ENCODE measurements at regions not wholly inside any gene's neighbourhood (a gene's known extent, or its start where the extent isn't known, plus 50 kb on each side); places are given as distances from the start of the nearest gene placed in this dataset.

DNA sequence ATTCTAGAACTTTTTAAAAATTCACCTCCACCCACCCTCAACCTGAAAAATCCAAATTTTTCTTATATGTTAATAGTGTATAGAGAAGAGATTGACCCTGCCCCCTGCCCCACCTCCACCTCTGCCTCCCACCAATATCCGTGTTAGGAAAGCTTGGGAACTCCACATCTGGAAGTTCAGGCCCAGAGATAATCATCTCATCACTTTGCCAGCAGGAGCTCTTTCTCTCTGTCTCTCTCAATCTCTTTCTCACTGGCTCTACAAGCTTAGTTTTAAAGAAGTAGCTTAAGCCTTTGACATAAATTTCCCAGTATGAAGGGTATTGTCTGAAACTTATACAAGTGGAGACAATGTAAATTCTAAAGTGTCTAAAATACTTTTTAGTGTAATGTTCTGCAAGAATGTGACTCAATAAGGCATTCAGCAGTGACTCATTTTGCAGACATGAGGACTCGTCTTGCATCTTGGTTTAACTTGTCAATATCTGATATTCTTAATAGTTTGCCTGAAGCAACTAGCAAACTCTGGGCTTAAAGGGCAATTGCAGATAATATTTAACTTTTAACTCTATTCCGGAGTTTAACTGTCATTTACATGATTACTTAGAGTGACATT is 299.8 kb upstream of the EPHA3 start:
- TF ChIP-seq, protein P1, sequence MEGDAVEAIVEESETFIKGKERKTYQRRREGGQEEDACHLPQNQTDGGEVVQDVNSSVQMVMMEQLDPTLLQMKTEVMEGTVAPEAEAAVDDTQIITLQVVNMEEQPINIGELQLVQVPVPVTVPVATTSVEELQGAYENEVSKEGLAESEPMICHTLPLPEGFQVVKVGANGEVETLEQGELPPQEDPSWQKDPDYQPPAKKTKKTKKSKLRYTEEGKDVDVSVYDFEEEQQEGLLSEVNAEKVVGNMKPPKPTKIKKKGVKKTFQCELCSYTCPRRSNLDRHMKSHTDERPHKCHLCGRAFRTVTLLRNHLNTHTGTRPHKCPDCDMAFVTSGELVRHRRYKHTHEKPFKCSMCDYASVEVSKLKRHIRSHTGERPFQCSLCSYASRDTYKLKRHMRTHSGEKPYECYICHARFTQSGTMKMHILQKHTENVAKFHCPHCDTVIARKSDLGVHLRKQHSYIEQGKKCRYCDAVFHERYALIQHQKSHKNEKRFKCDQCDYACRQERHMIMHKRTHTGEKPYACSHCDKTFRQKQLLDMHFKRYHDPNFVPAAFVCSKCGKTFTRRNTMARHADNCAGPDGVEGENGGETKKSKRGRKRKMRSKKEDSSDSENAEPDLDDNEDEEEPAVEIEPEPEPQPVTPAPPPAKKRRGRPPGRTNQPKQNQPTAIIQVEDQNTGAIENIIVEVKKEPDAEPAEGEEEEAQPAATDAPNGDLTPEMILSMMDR (conservative IDR thresholded peaks at IDR 0.05), result no peak
- TF ChIP-seq ZFX (IDR thresholded peaks at IDR 0.05), result no peak
- no peak overlapping the region for H3K27ac ChIP-seq

DNA sequence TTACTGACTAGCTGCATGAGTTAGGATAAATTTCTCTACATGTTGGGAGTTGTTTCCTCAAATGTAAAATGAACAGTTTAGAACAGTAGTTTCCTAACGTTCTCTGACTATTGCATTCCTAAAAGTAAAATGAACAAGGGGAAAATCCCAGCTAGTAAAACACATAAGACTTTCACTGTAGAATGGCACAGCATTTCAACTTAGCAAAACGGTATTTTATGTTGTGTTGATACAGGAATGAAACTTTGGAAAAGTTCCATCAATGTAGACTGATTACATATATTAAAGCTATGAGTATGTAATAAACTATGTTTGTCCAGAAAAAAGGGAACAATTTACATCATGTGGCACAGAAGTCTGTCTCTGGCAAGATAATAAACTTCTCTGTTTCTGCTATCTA is 297.4 kb upstream of the EPHA3 start:
- TF ChIP-seq, protein P1 (conservative IDR thresholded peaks at IDR 0.05), result no peak
- no peak for TF ChIP-seq ZFX (IDR thresholded peaks at IDR 0.05)
- no peak overlapping the region for H3K27ac ChIP-seq

DNA sequence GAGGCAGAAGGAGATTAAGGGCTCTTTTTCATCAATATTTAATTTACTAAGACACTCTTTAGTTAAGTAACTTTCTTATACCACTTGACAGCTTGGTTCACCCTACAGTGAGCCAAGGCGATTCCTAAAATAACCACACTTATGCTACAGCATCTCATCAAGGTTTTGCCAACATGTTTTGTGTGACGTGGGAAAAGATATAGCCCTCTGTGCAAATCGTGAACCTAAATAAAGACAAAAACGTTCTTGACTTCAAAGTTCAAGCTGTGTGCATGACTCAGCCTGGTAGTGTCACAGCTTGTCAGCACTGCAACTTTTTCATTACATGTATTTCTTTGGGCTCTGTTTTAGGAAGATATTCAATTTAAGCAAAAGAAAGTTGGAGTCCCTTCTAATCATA is 297.0 kb upstream of the EPHA3 start:
- TF ChIP-seq, protein P1 (conservative IDR thresholded peaks at IDR 0.05), result no peak
- no peak for TF ChIP-seq ZFX (IDR thresholded peaks at IDR 0.05)
- H3K27ac ChIP-seq, result no peak overlapping the region

DNA sequence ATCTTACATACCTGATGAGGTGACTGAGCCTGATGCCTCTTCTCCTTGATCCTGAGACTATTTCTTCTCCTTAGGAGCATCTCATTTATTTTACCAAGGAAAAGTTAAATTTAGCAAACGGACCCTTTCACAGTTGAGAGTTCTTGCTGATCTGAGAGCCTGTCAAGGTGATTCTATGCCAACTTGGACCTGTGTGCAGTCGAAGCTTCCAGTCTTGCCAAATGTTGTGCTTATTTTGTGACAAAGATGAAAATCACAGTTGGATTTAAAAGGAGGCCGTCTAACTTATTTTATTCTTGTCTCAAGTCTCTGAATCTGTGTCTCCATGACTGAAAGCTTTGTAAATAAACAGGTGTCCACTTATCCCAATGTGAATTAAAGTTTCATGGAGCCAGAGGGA is 296.3 kb upstream of the EPHA3 start:
- TF ChIP-seq ZFX (IDR thresholded peaks at IDR 0.05), result no peak
- TF ChIP-seq, protein P1 (conservative IDR thresholded peaks at IDR 0.05), result no peak
- no peak overlapping the region for H3K27ac ChIP-seq

DNA sequence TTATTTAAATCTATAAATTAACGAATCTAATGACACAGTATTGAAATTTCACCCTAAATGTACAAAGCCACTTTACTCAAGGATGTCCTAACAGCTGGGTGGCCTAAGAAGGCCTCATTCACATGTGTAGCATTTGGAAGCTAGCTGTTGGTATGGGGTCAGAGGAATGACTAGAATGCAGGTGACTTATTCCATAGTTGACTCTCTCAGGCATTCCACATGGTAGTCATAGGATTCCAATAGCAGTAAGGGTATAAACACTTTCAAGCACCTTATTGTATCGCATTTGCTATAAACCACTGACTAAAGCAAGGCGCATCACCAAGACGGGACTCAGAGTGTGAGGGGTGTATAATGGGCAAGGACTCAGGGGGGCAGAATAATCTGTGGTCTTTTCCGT is 294.8 kb upstream of the EPHA3 start:
- TF ChIP-seq, protein P1 (conservative IDR thresholded peaks at IDR 0.05), result no peak
- no peak for TF ChIP-seq ZFX (IDR thresholded peaks at IDR 0.05)
- H3K27ac ChIP-seq, result no peak overlapping the region

DNA sequence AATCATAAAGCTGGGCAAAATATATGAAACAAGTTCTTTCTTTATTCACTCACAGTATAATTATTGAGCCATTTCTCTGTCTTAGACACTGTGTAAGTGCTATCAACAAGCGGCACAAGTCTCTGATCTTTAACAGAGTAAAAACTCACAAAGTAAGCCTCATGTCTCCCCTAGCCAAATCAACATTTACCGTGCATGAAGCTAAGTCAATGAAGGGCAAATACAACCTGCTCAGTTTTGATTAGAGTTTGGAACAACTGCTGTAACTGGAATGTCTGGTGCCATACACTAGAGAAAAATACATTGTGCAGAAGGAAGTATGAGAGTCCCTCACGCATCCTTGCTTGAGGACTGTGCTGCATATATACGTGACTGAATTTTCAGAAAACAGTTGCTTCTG is 291.0 kb upstream of the EPHA3 start:
- TF ChIP-seq ZFX (IDR thresholded peaks at IDR 0.05), result no peak
- TF ChIP-seq, protein P1 (conservative IDR thresholded peaks at IDR 0.05), result no peak
- no peak overlapping the region for H3K27ac ChIP-seq

DNA sequence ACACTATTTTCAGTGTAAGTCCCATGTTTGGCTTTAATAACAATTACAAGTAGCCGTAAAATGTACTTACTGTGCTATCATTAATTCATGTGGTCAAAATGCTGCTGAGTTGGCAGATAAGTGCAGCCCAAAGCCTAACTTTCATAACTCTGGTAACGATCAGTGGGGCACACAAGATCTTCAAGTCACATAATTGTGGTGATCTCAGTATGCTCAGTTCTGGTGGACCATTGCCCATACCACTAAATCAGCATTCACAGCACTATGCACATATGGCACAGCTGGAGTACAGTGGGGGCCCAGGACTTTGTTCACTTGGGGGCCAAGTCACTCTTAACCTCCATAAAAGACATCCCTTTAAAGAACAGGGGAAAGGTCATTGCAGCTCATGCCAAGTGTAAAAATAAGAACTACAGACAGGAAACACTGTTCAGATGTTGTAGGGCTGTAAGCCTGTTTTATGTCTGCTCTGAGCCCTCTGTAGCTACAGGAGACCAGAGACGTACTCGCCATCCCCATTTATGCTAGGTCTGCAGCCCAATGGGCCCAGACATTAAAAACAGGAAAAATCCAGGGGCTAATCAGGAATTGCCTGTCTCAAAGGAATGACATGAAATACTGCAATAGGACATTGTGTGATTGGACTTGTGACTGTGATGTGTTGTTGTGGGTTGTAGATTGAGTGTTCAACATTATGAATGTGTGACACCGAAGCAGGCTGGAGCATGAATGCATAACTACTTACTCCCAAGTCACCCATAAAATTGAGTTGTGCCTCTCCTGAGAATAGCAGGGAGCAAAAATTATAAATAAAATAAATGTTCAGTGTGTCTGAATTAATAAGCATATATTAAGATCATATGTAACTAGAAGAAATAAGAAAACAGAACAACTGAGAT is 282.5 kb upstream of the EPHA3 start:
- no peak for TF ChIP-seq ZFX (IDR thresholded peaks at IDR 0.05)
- TF ChIP-seq, protein P1 (conservative IDR thresholded peaks at IDR 0.05), result no peak

More for the DNA sequence above, 282.5 kb upstream of the EPHA3 start:
- no peak overlapping the region for H3K27ac ChIP-seq

All from C4-2B (cell line).